ENCODE measurements at regions not wholly inside any gene's neighbourhood (a gene's known extent, or its start where the extent isn't known, plus 50 kb on each side); places are given as distances from the start of the nearest gene placed in this dataset.

GRCh38 chr13:65841156-65841555 is 1389.0 kb downstream of the PCDH9 start:
- TF ChIP-seq CTCF (IDR thresholded peaks at IDR 0.05) (no peak), ZFX (IDR thresholded peaks at IDR 0.05; ENCODE audit: borderline replicate concordance) (no peak)
- H3K27ac ChIP-seq = no peak overlapping the region

DNA sequence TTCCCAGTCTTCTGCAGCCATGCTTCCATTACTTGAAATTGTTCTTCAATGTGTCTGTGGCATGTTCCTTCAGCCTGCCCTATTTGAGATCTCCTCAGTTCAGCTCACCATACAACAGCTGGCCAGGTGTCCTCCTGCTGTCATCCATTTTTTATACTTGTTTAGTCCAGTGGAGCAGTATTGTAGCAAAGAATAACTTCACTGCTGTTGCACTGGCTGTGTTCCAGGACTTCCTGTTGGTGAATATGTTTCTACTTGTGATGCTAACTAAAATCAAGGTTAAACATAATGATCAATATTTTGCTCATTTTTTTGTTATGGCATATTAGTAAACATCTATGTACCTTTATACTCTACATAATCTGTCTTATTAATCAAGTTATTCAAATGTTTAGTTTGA is 1394.1 kb downstream of the PCDH9 start:
- H3K27ac ChIP-seq = no peak overlapping the region
- no peak for TF ChIP-seq ZFX (IDR thresholded peaks at IDR 0.05; ENCODE audit: borderline replicate concordance)
- no peak for TF ChIP-seq CTCF (IDR thresholded peaks at IDR 0.05)

- no peak overlapping the region for H3K27ac ChIP-seq
- TF ChIP-seq CTCF (IDR thresholded peaks at IDR 0.05) (no peak), ZFX (IDR thresholded peaks at IDR 0.05; ENCODE audit: borderline replicate concordance) (no peak)
Observed at GRCh38 chr13:65834897-65835296, 1395.2 kb downstream of the PCDH9 start.

DNA sequence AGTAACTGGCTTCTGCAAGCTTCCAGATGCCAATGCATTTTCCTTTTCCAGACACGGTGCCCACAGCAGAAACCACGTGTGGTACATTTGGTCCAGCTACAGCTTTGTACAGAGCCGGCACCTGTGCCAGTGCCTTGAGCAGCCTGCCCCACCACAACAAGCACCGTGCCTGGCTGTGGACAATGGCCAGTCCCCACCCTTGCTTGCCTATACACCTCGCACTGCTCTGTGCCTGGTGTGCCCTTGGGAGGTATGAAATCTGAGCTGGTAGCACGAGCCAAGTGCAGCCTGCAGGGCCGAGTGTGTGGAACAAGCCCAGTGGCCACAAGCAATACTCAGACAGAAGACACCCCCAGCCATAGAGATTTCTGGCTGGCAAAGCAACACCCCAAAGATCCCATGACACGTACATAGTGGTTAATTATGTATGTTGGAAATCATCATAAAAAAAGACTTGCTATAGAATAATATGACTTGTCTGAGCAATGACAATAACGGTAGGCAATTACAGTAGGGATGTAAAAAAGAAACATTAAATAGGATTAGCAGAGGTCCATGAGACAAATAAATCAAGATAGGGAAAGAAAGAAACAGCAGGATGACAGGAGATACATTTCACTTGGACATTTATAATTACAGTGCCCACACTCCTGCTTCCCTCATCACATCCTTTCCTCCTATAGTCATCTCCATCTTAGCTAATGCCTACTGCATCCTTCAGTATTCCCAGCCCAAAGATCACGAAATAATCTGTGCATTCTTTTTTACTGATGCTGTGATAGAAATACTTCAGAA is 1399.5 kb downstream of the PCDH9 start:
- TF ChIP-seq CTCF (IDR thresholded peaks at IDR 0.05) (no peak), ZFX (IDR thresholded peaks at IDR 0.05; ENCODE audit: borderline replicate concordance) (no peak)

DNA sequence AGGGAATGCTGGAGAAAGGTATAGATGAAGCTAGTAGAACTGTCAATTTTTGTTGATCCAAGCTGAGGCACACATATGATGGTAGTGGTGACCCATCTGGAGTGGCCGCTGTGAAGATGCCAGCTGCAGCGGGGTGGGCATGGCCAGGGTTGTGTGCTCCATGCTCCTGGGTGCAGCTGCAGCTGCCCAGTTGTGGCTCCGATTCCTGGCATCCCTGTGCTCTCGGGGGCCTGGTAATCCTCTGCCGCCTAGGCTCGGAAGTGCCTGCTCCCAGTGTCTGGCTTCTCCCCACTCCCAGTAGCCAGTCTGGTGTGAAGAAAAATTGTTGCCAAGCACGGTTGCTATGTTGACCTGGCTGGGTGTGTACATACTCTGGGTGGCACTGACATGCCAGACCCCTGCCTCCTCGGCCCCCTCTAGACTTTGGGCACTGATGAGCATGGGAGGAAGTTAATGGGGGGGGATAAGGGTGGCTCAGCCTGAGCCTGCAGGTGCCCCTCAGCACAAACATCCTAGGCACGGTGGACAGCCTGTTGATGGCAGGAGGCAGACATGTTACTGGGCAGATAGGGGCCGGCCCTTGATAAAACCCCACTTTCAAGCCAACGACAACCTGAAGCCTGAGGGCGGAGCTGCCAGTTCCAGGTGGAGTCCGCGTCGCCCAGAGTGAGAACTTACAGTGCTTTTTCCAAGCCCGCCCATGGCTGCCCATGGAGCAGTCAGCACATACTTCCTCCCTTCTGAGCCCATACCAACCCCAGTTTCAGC is 1400.7 kb downstream of the PCDH9 start:
- no peak for TF ChIP-seq ZFX (IDR thresholded peaks at IDR 0.05; ENCODE audit: borderline replicate concordance)
- TF ChIP-seq CTCF (IDR thresholded peaks at IDR 0.05) = no peak
- no peak overlapping the region for H3K27ac ChIP-seq

More for the DNA sequence above, 1399.5 kb downstream of the PCDH9 start:
- H3K27ac ChIP-seq = no peak overlapping the region

DNA sequence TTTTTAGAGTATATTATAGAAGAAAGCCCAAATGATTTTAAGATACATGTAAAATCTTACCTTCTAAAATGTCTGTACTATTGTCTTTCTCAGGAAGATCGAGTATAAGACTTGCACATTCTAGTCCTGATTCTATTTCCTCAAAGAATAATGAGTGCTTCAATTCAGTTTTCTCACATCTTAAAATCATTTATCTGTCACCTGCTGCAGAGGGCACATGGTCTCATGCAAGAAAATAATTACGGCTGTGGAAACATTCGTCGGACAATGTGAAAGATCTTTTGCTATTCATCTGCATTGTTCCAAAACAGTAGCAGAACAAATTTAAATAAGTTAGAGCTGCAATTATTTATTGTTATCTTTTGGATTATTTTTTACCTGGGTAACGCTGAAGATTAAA is 1403.5 kb downstream of the PCDH9 start:
- no peak overlapping the region for H3K27ac ChIP-seq
- TF ChIP-seq ZFX (IDR thresholded peaks at IDR 0.05; ENCODE audit: borderline replicate concordance) = no peak
- TF ChIP-seq CTCF (IDR thresholded peaks at IDR 0.05) = no peak

- no peak for TF ChIP-seq ZFX (IDR thresholded peaks at IDR 0.05; ENCODE audit: borderline replicate concordance)
- TF ChIP-seq CTCF (IDR thresholded peaks at IDR 0.05) = no peak
Observed at GRCh38 chr13:65825039-65825438, 1405.1 kb downstream of the PCDH9 start.

More at GRCh38 chr13:65825039-65825438, 1405.1 kb downstream of the PCDH9 start:
- no peak overlapping the region for H3K27ac ChIP-seq

Data from 22Rv1 (cell line).